ENCODE measurements at regions not wholly inside any gene's neighbourhood (a gene's known extent, or its start where the extent isn't known, plus 50 kb on each side); places are given as distances from the start of the nearest gene placed in this dataset.

GRCh38 chr14:49212721-49213120 lies 373.5 kb downstream of the RPS29 start:
- ATAC-seq = no peak

GRCh38 chr14:49209416-49209815 lies 376.8 kb downstream of the RPS29 start:
- TF ChIP-seq ZFP30 (CRISPR knock-in tag; IDR thresholded peaks at IDR 0.05) (no peak), CREB5 (CRISPR knock-in tag; IDR thresholded peaks at IDR 0.05; ENCODE audit: low read depth) (no peak), TCF4 (CRISPR knock-in tag; IDR thresholded peaks at IDR 0.05; ENCODE audit: borderline replicate concordance) (no peak), PATZ1 (CRISPR knock-in tag; IDR thresholded peaks at IDR 0.05; ENCODE audit: borderline replicate concordance) (no peak), RARB (CRISPR knock-in tag; IDR thresholded peaks at IDR 0.05) (no peak)
- no peak for ATAC-seq

More at GRCh38 chr14:49212721-49213120, 373.5 kb downstream of the RPS29 start:
- TF ChIP-seq ZNF70 (CRISPR knock-in tag; IDR thresholded peaks at IDR 0.05) (no peak), CREB5 (CRISPR knock-in tag; IDR thresholded peaks at IDR 0.05; ENCODE audit: low read depth) (no peak), PATZ1 (CRISPR knock-in tag; IDR thresholded peaks at IDR 0.05; ENCODE audit: borderline replicate concordance) (no peak), CSRNP3 (CRISPR knock-in tag; IDR thresholded peaks at IDR 0.05) (no peak)

- no peak for ATAC-seq
- TF ChIP-seq PATZ1 (CRISPR knock-in tag; IDR thresholded peaks at IDR 0.05; ENCODE audit: borderline replicate concordance) = no peak
- no peak for TF ChIP-seq PPARA (CRISPR knock-in tag; IDR thresholded peaks at IDR 0.05; ENCODE audit: borderline replicate concordance)
- TF ChIP-seq CSRNP3 (CRISPR knock-in tag; IDR thresholded peaks at IDR 0.05) = no peak
- no peak for TF ChIP-seq ZNF70 (CRISPR knock-in tag; IDR thresholded peaks at IDR 0.05)
- no peak for TF ChIP-seq CSDC2 (CRISPR knock-in tag; IDR thresholded peaks at IDR 0.05)
- TF ChIP-seq CREB5 (CRISPR knock-in tag; IDR thresholded peaks at IDR 0.05; ENCODE audit: low read depth) = no peak
- TF ChIP-seq SNAI2 (CRISPR knock-in tag; IDR thresholded peaks at IDR 0.05) = no peak
- no peak for TF ChIP-seq ZNF8 (CRISPR knock-in tag; IDR thresholded peaks at IDR 0.05)
- no peak for TF ChIP-seq ZC3H10 (CRISPR knock-in tag; IDR thresholded peaks at IDR 0.05)
- no peak for TF ChIP-seq ZFP3 (CRISPR knock-in tag; IDR thresholded peaks at IDR 0.05)
- TF ChIP-seq ZNF565 (CRISPR knock-in tag; conservative IDR thresholded peaks at IDR 0.05; ENCODE audit: low read depth) = no peak
- no peak for TF ChIP-seq RARB (CRISPR knock-in tag; IDR thresholded peaks at IDR 0.05)
- no peak for TF ChIP-seq OSR1 (CRISPR knock-in tag; IDR thresholded peaks at IDR 0.05)
- no peak for TF ChIP-seq BACH2 (CRISPR knock-in tag; IDR thresholded peaks at IDR 0.05; ENCODE audit: borderline replicate concordance)
- no peak for TF ChIP-seq GLIS3 (CRISPR knock-in tag; IDR thresholded peaks at IDR 0.05)
- TF ChIP-seq ESRRG (CRISPR knock-in tag; IDR thresholded peaks at IDR 0.05) = no peak
- no peak for TF ChIP-seq TOX (CRISPR knock-in tag; IDR thresholded peaks at IDR 0.05; ENCODE audit: borderline replicate concordance)
- no peak for TF ChIP-seq TCF4 (CRISPR knock-in tag; IDR thresholded peaks at IDR 0.05; ENCODE audit: borderline replicate concordance)
Observed at GRCh38 chr14:49206828-49207227, 379.4 kb downstream of the RPS29 start.

All from SK-N-SH treated with all-trans-retinoic acid at 6 μM for 48 hours (cell line).